ENCODE measurements at regions not wholly inside any gene's neighbourhood (a gene's known extent, or its start where the extent isn't known, plus 50 kb on each side); places are given as distances from the start of the nearest gene placed in this dataset.

- Histone ChIP-seq H3K27me3 (ENCODE audit: control insufficient read depth in 1 of 2, insufficient read depth in 2 of 2, low read length in 2 of 2) (no peaks in the 10 kb centered on the region), H3K27ac (ENCODE audit: low read depth in 2 of 2, low read length in 1 of 2) (peak overlapping the region in 1 of 2 donors; percentile 73), H3K4me3 (ENCODE audit: low read depth in 1 of 2, low read length in 2 of 2) (no peak overlapping the region), H3K4me1 (ENCODE audit: control insufficient read depth in 2 of 2, insufficient read depth in 2 of 2, low read length in 1 of 2) (no peaks in the 10 kb centered on the region), H3K9me3 (ENCODE audit: control insufficient read depth in 2 of 2, insufficient read depth in 1 of 2, low read depth in 1 of 2, low read length in 1 of 2) (no peaks in the 10 kb centered on the region), H3K36me3 (ENCODE audit: control insufficient read depth in 2 of 2, insufficient read depth in 2 of 2, low read length in 1 of 2) (no peaks in the 10 kb centered on the region)
- WGBS, 2 donors = 16 to 26% methylated on average over 4 of the region's 4 CpGs
Observed at GRCh38 chr12:76259660-76260389, 88.4 kb downstream of the BBS10 start.

- Histone ChIP-seq H3K27ac (ENCODE audit: low read depth in 2 of 2, low read length in 1 of 2) (peak overlapping the region in 1 of 2 donors; percentile 30), H3K9me3 (ENCODE audit: control insufficient read depth in 2 of 2, insufficient read depth in 1 of 2, low read depth in 1 of 2, low read length in 1 of 2) (no peaks in the 10 kb centered on the region)
- 73 to 75% methylated on average over 1 of the region's 1 CpG for WGBS, 2 donors
Observed at GRCh38 chr12:76259106-76259505, 89.1 kb downstream of the BBS10 start.

GRCh38 chr12:76256904-76257303, 91.3 kb downstream of the BBS10 start:
- H3K9me3 ChIP-seq (ENCODE audit: control insufficient read depth in 2 of 2, insufficient read depth in 1 of 2, low read depth in 1 of 2, low read length in 1 of 2) = no peaks in the 10 kb centered on the region
- 76 to 94% methylated on average over 1 of the region's 1 CpG for WGBS, 2 donors
- no peaks in the 10 kb centered on the region for H3K4me1 ChIP-seq (ENCODE audit: control insufficient read depth in 2 of 2, insufficient read depth in 2 of 2, low read length in 1 of 2)
- H3K27me3 ChIP-seq (ENCODE audit: control insufficient read depth in 1 of 2, insufficient read depth in 2 of 2, low read length in 2 of 2) = no peaks in the 10 kb centered on the region
- H3K36me3 ChIP-seq (ENCODE audit: control insufficient read depth in 2 of 2, insufficient read depth in 2 of 2, low read length in 1 of 2) = no peaks in the 10 kb centered on the region
- H3K27ac ChIP-seq (ENCODE audit: low read depth in 2 of 2, low read length in 1 of 2) = no peak overlapping the region
- no peak overlapping the region for H3K4me3 ChIP-seq (ENCODE audit: low read depth in 1 of 2, low read length in 2 of 2)

More at GRCh38 chr12:76259106-76259505, 89.1 kb downstream of the BBS10 start:
- no peaks in the 10 kb centered on the region for H3K27me3 ChIP-seq (ENCODE audit: control insufficient read depth in 1 of 2, insufficient read depth in 2 of 2, low read length in 2 of 2)
- no peaks in the 10 kb centered on the region for H3K36me3 ChIP-seq (ENCODE audit: control insufficient read depth in 2 of 2, insufficient read depth in 2 of 2, low read length in 1 of 2)
- no peaks in the 10 kb centered on the region for H3K4me1 ChIP-seq (ENCODE audit: control insufficient read depth in 2 of 2, insufficient read depth in 2 of 2, low read length in 1 of 2)
- H3K4me3 ChIP-seq (ENCODE audit: low read depth in 1 of 2, low read length in 2 of 2) = no peak overlapping the region

- H3K36me3 ChIP-seq (ENCODE audit: control insufficient read depth in 2 of 2, insufficient read depth in 2 of 2, low read length in 1 of 2) = no peaks in the 10 kb centered on the region
- H3K4me3 ChIP-seq (ENCODE audit: low read depth in 1 of 2, low read length in 2 of 2) = no peak overlapping the region
- 92 to 96% methylated on average over 2 of the region's 2 CpGs for WGBS, 2 donors
- no peak overlapping the region for H3K27ac ChIP-seq (ENCODE audit: low read depth in 2 of 2, low read length in 1 of 2)
- H3K9me3 ChIP-seq (ENCODE audit: control insufficient read depth in 2 of 2, insufficient read depth in 1 of 2, low read depth in 1 of 2, low read length in 1 of 2) = no peaks in the 10 kb centered on the region
- no peaks in the 10 kb centered on the region for H3K4me1 ChIP-seq (ENCODE audit: control insufficient read depth in 2 of 2, insufficient read depth in 2 of 2, low read length in 1 of 2)
- no peaks in the 10 kb centered on the region for H3K27me3 ChIP-seq (ENCODE audit: control insufficient read depth in 1 of 2, insufficient read depth in 2 of 2, low read length in 2 of 2)
Observed at GRCh38 chr12:76256321-76256720, 91.9 kb downstream of the BBS10 start.

GRCh38 chr12:76255692-76256091, 92.5 kb downstream of the BBS10 start:
- 79 to 81% methylated on average over 2 of the region's 2 CpGs for WGBS, 2 donors
- Histone ChIP-seq H3K4me1 (ENCODE audit: control insufficient read depth in 2 of 2, insufficient read depth in 2 of 2, low read length in 1 of 2) (no peaks in the 10 kb centered on the region), H3K4me3 (ENCODE audit: low read depth in 1 of 2, low read length in 2 of 2) (no peak overlapping the region), H3K36me3 (ENCODE audit: control insufficient read depth in 2 of 2, insufficient read depth in 2 of 2, low read length in 1 of 2) (no peaks in the 10 kb centered on the region), H3K27ac (ENCODE audit: low read depth in 2 of 2, low read length in 1 of 2) (no peak overlapping the region), H3K27me3 (ENCODE audit: control insufficient read depth in 1 of 2, insufficient read depth in 2 of 2, low read length in 2 of 2) (no peaks in the 10 kb centered on the region), H3K9me3 (ENCODE audit: control insufficient read depth in 2 of 2, insufficient read depth in 1 of 2, low read depth in 1 of 2, low read length in 1 of 2) (no peaks in the 10 kb centered on the region)

- H3K9me3 ChIP-seq (ENCODE audit: control insufficient read depth in 2 of 2, insufficient read depth in 1 of 2, low read depth in 1 of 2, low read length in 1 of 2) = no peaks in the 10 kb centered on the region
- 77 to 79% methylated on average over 3 of the region's 3 CpGs for WGBS, 2 donors
- H3K4me1 ChIP-seq (ENCODE audit: control insufficient read depth in 2 of 2, insufficient read depth in 2 of 2, low read length in 1 of 2) = no peaks in the 10 kb centered on the region
- H3K27ac ChIP-seq (ENCODE audit: low read depth in 2 of 2, low read length in 1 of 2) = no peak overlapping the region
- no peak overlapping the region for H3K4me3 ChIP-seq (ENCODE audit: low read depth in 1 of 2, low read length in 2 of 2)
- H3K27me3 ChIP-seq (ENCODE audit: control insufficient read depth in 1 of 2, insufficient read depth in 2 of 2, low read length in 2 of 2) = no peaks in the 10 kb centered on the region
- H3K36me3 ChIP-seq (ENCODE audit: control insufficient read depth in 2 of 2, insufficient read depth in 2 of 2, low read length in 1 of 2) = no peaks in the 10 kb centered on the region
Observed at GRCh38 chr12:76255281-76255680, 92.9 kb downstream of the BBS10 start.

GRCh38 chr12:76252031-76252430, 96.2 kb downstream of the BBS10 start:
- WGBS, 2 donors = 76 to 80% methylated on average over 11 of the region's 11 CpGs
- Histone ChIP-seq H3K4me3 (ENCODE audit: low read depth in 1 of 2, low read length in 2 of 2) (no peak overlapping the region), H3K27ac (ENCODE audit: low read depth in 2 of 2, low read length in 1 of 2) (no peak overlapping the region)

GRCh38 chr12:76250256-76250655, 98.0 kb downstream of the BBS10 start:
- no peaks in the 10 kb centered on the region for H3K27me3 ChIP-seq (ENCODE audit: control insufficient read depth in 1 of 2, insufficient read depth in 2 of 2, low read length in 2 of 2)
- H3K9me3 ChIP-seq (ENCODE audit: control insufficient read depth in 2 of 2, insufficient read depth in 1 of 2, low read depth in 1 of 2, low read length in 1 of 2) = no peaks in the 10 kb centered on the region
- no peak overlapping the region for H3K27ac ChIP-seq (ENCODE audit: low read depth in 2 of 2, low read length in 1 of 2)
- H3K36me3 ChIP-seq (ENCODE audit: control insufficient read depth in 2 of 2, insufficient read depth in 2 of 2, low read length in 1 of 2) = no peaks in the 10 kb centered on the region
- 60 to 68% methylated on average over 3 of the region's 3 CpGs for WGBS, 2 donors
- H3K4me1 ChIP-seq (ENCODE audit: control insufficient read depth in 2 of 2, insufficient read depth in 2 of 2, low read length in 1 of 2) = peaks cover 0 to 2% of the 10 kb centered on the region in 2 donors
- H3K4me3 ChIP-seq (ENCODE audit: low read depth in 1 of 2, low read length in 2 of 2) = no peak overlapping the region

More at GRCh38 chr12:76252031-76252430, 96.2 kb downstream of the BBS10 start:
- Histone ChIP-seq H3K9me3 (ENCODE audit: control insufficient read depth in 2 of 2, insufficient read depth in 1 of 2, low read depth in 1 of 2, low read length in 1 of 2) (no peaks in the 10 kb centered on the region), H3K36me3 (ENCODE audit: control insufficient read depth in 2 of 2, insufficient read depth in 2 of 2, low read length in 1 of 2) (no peaks in the 10 kb centered on the region), H3K27me3 (ENCODE audit: control insufficient read depth in 1 of 2, insufficient read depth in 2 of 2, low read length in 2 of 2) (no peaks in the 10 kb centered on the region), H3K4me1 (ENCODE audit: control insufficient read depth in 2 of 2, insufficient read depth in 2 of 2, low read length in 1 of 2) (peaks cover 0 to 2% of the 10 kb centered on the region in 2 donors)

- Histone ChIP-seq H3K4me3 (ENCODE audit: low read depth in 1 of 2, low read length in 2 of 2) (no peak overlapping the region), H3K9me3 (ENCODE audit: control insufficient read depth in 2 of 2, insufficient read depth in 1 of 2, low read depth in 1 of 2, low read length in 1 of 2) (no peaks in the 10 kb centered on the region), H3K27me3 (ENCODE audit: control insufficient read depth in 1 of 2, insufficient read depth in 2 of 2, low read length in 2 of 2) (no peaks in the 10 kb centered on the region), H3K36me3 (ENCODE audit: control insufficient read depth in 2 of 2, insufficient read depth in 2 of 2, low read length in 1 of 2) (no peaks in the 10 kb centered on the region), H3K4me1 (ENCODE audit: control insufficient read depth in 2 of 2, insufficient read depth in 2 of 2, low read length in 1 of 2) (peaks cover 0 to 2% of the 10 kb centered on the region in 2 donors), H3K27ac (ENCODE audit: low read depth in 2 of 2, low read length in 1 of 2) (no peak overlapping the region)
- 76 to 85% methylated on average over 2 of the region's 2 CpGs for WGBS, 2 donors
Observed at GRCh38 chr12:76249501-76249900, 98.7 kb downstream of the BBS10 start.

- Histone ChIP-seq H3K4me3 (ENCODE audit: low read depth in 1 of 2, low read length in 2 of 2) (no peak overlapping the region), H3K27me3 (ENCODE audit: control insufficient read depth in 1 of 2, insufficient read depth in 2 of 2, low read length in 2 of 2) (no peaks in the 10 kb centered on the region), H3K36me3 (ENCODE audit: control insufficient read depth in 2 of 2, insufficient read depth in 2 of 2, low read length in 1 of 2) (no peaks in the 10 kb centered on the region), H3K27ac (ENCODE audit: low read depth in 2 of 2, low read length in 1 of 2) (no peak overlapping the region), H3K4me1 (ENCODE audit: control insufficient read depth in 2 of 2, insufficient read depth in 2 of 2, low read length in 1 of 2) (peaks cover 0 to 2% of the 10 kb centered on the region in 2 donors), H3K9me3 (ENCODE audit: control insufficient read depth in 2 of 2, insufficient read depth in 1 of 2, low read depth in 1 of 2, low read length in 1 of 2) (no peaks in the 10 kb centered on the region)
- WGBS, 2 donors = 76 to 84% methylated on average over 1 of the region's 1 CpG
Observed at GRCh38 chr12:76247992-76248391, 100.2 kb downstream of the BBS10 start.
